ENCODE measurements at regions not wholly inside any gene's neighbourhood (a gene's known extent, or its start where the extent isn't known, plus 50 kb on each side); places are given as distances from the start of the nearest gene placed in this dataset.

- no peak for DNase-seq (ENCODE audit: low spot score in 2 of 2)
- H3K27me3 ChIP-seq, result no peaks in the 10 kb centered on the region
- 45 to 51% methylated on average over 2 of the region's 2 CpGs for WGBS, 2 donors
- TF ChIP-seq, protein P1, sequence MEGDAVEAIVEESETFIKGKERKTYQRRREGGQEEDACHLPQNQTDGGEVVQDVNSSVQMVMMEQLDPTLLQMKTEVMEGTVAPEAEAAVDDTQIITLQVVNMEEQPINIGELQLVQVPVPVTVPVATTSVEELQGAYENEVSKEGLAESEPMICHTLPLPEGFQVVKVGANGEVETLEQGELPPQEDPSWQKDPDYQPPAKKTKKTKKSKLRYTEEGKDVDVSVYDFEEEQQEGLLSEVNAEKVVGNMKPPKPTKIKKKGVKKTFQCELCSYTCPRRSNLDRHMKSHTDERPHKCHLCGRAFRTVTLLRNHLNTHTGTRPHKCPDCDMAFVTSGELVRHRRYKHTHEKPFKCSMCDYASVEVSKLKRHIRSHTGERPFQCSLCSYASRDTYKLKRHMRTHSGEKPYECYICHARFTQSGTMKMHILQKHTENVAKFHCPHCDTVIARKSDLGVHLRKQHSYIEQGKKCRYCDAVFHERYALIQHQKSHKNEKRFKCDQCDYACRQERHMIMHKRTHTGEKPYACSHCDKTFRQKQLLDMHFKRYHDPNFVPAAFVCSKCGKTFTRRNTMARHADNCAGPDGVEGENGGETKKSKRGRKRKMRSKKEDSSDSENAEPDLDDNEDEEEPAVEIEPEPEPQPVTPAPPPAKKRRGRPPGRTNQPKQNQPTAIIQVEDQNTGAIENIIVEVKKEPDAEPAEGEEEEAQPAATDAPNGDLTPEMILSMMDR (IDR thresholded peaks at IDR 0.05), result no peak
- no peak for TF ChIP-seq EP300 (IDR thresholded peaks at IDR 0.05)
- TF ChIP-seq POLR2A (IDR thresholded peaks at IDR 0.05), result no peak
- H3K27ac ChIP-seq, result no peak overlapping the region
- no peak overlapping the region for H3K4me3 ChIP-seq
- H3K9me3 ChIP-seq, result no peaks in the 10 kb centered on the region
- no peaks in the 10 kb centered on the region for H3K36me3 ChIP-seq
- H3K4me1 ChIP-seq, result no peaks in the 10 kb centered on the region
Measured at GRCh38 chr6:78398292-78398691, 469.1 kb upstream of the IRAK1BP1 start.

DNA sequence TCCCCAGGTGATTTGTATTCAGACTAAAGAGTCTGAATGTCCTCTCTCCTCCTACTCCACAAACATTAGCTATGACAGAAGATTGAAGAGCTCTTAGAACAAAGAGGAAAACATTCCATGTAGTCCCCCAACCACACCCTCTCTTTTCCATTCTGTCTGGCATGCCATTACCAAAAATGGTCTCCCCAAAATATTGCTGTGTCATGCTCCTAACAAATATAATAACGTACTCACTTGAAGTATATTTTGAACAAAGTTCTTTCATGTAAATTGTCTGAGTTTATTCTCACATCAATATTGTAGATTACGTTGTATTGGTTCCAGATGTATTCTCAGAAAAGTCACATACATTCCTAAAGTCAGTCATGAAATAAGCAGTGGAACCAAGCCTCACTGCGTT is 467.3 kb upstream of the IRAK1BP1 start:
- Histone ChIP-seq H3K27me3 (no peaks in the 10 kb centered on the region), H3K9me3 (no peaks in the 10 kb centered on the region), H3K27ac (no peak overlapping the region), H3K4me1 (no peaks in the 10 kb centered on the region), H3K4me3 (no peak overlapping the region), H3K36me3 (no peaks in the 10 kb centered on the region)
- TF ChIP-seq EP300 (IDR thresholded peaks at IDR 0.05) (no peak), POLR2A (IDR thresholded peaks at IDR 0.05) (no peak)
- TF ChIP-seq, protein P1 (IDR thresholded peaks at IDR 0.05), result no peak
- WGBS, 2 donors, result 84 to 89% methylated on average over 3 of the region's 3 CpGs
- DNase-seq (ENCODE audit: low spot score in 2 of 2), result no peak

DNA sequence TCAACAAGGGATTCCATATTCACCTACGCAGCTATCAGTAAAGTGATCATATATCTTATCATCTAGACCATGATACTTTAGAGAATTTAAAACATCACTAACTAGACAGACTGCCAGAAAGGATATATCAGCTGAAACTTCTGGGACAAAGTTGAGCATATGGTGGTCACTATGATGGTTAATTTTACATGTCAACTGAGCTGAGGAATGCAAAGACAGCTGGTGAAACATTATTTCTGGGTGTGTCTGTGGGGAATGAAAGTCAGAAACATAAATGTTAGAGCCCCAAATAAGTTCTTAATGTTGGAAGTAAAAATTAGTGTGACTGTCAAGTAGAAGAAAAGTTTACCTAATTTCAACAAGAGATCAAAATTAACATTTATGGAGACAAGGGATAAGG is 440.0 kb upstream of the IRAK1BP1 start:
- TF ChIP-seq, protein P1 (IDR thresholded peaks at IDR 0.05), result no peak
- 89 to 95% methylated on average over 1 of the region's 1 CpG for WGBS, 2 donors
- Histone ChIP-seq H3K27ac (no peak overlapping the region), H3K9me3 (peaks cover 0 to 10% (median 0%) of the 10 kb centered on the region in 4 donors), H3K36me3 (no peaks in the 10 kb centered on the region), H3K4me1 (no peaks in the 10 kb centered on the region), H3K27me3 (no peaks in the 10 kb centered on the region), H3K4me3 (no peak overlapping the region)
- no peak for DNase-seq (ENCODE audit: low spot score in 2 of 2)

- no peaks in the 10 kb centered on the region for H3K36me3 ChIP-seq
- H3K27me3 ChIP-seq, result no peaks in the 10 kb centered on the region
- no peak for DNase-seq (ENCODE audit: low spot score in 2 of 2)
- H3K9me3 ChIP-seq, result no peaks in the 10 kb centered on the region
- no peak overlapping the region for H3K27ac ChIP-seq
- H3K4me3 ChIP-seq, result no peak overlapping the region
- TF ChIP-seq EP300 (IDR thresholded peaks at IDR 0.05) (no peak), POLR2A (IDR thresholded peaks at IDR 0.05) (no peak)
- TF ChIP-seq, protein P1 (IDR thresholded peaks at IDR 0.05), result no peak
- no peaks in the 10 kb centered on the region for H3K4me1 ChIP-seq
- 30 to 33% methylated on average over 1 of the region's 1 CpG for WGBS, 2 donors
Measured at GRCh38 chr6:78430521-78430920, 436.8 kb upstream of the IRAK1BP1 start.

GRCh38 chr6:78435671-78436070 is 431.7 kb upstream of the IRAK1BP1 start:
- H3K27ac ChIP-seq, result no peak overlapping the region
- no peaks in the 10 kb centered on the region for H3K9me3 ChIP-seq
- 80 to 83% methylated on average over 2 of the region's 2 CpGs for WGBS, 2 donors
- TF ChIP-seq, protein P1 (IDR thresholded peaks at IDR 0.05), result no peak
- no peaks in the 10 kb centered on the region for H3K27me3 ChIP-seq
- DNase-seq (ENCODE audit: low spot score in 2 of 2), result no peak
- H3K4me1 ChIP-seq, result no peaks in the 10 kb centered on the region
- no peak overlapping the region for H3K4me3 ChIP-seq
- H3K36me3 ChIP-seq, result no peaks in the 10 kb centered on the region
